Endothelial cell (in vitro differentiated cells): ENCODE measurements at regions not wholly inside any gene's neighbourhood (a gene's known extent, or its start where the extent isn't known, plus 50 kb on each side); places are given as distances from the start of the nearest gene placed in this dataset.
A peak's percentile ranks its signal among the peaks of the same experiment; 100 is the strongest.

Experiments used
- DNase-seq: peaks from one replicate; pipeline ENCODE4 v3.0.0; 2021; ENCODE audit warnings: low spot score
- H3K27ac Mint-ChIP-seq: one replicate; pipeline ENCODE4 v1.8.0; 2021; ENCODE audit warnings: mixed read lengths, inconsistent platforms; ENCODE audit not compliant: unreplicated experiment
- H3K27me3 Mint-ChIP-seq: one replicate; pipeline ENCODE4 v1.8.0; 2021; ENCODE audit warnings: mild to moderate bottlenecking, moderate library complexity, mixed read lengths, inconsistent platforms; ENCODE audit not compliant: unreplicated experiment
- H3K36me3 Mint-ChIP-seq: one replicate; pipeline ENCODE4 v1.8.0; 2021; ENCODE audit warnings: mild to moderate bottlenecking, low read depth, mixed read lengths, inconsistent platforms; ENCODE audit not compliant: unreplicated experiment
- H3K4me1 Mint-ChIP-seq: one replicate; pipeline ENCODE4 v1.8.0; 2021; ENCODE audit warnings: mild to moderate bottlenecking, mixed read lengths, inconsistent platforms; ENCODE audit not compliant: unreplicated experiment
- H3K4me3 Mint-ChIP-seq: one replicate; pipeline ENCODE4 v1.8.0; 2021; ENCODE audit warnings: mild to moderate bottlenecking, mixed read lengths, inconsistent platforms; ENCODE audit not compliant: unreplicated experiment
- H3K9me3 Mint-ChIP-seq: one replicate; pipeline ENCODE4 v1.8.0; 2021; ENCODE audit warnings: mixed read lengths, inconsistent platforms; ENCODE audit not compliant: unreplicated experiment
- CTCF ChIP-seq: fragments of 200-600 bp; sonication (generic); IDR thresholded peaks from one replicate; pipeline ENCODE4 v1.5.0; 2021; ENCODE audit warnings: antibody characterized with exemption; ENCODE audit not compliant: unreplicated experiment

- peaks cover 25% of the 10 kb centered on the region for H3K4me1 Mint-ChIP-seq
- TF ChIP-seq CTCF = no peak
- no peak for DNase-seq
- peak overlapping the region; percentile 34 for H3K4me3 Mint-ChIP-seq
- no peaks in the 10 kb centered on the region for H3K27me3 Mint-ChIP-seq
- H3K36me3 Mint-ChIP-seq = no peaks in the 10 kb centered on the region
- no peaks in the 10 kb centered on the region for H3K9me3 Mint-ChIP-seq
- no peak overlapping the region for H3K27ac Mint-ChIP-seq
Observed at GRCh38 chr3:40615918-40616819, 91.4 kb downstream of the ZNF621 start.

GRCh38 chr3:40617084-40617483 is 92.3 kb downstream of the ZNF621 start:
- H3K27ac Mint-ChIP-seq = no peak overlapping the region
- H3K4me1 Mint-ChIP-seq = peaks cover 24% of the 10 kb centered on the region
- no peaks in the 10 kb centered on the region for H3K27me3 Mint-ChIP-seq
- H3K4me3 Mint-ChIP-seq = no peak overlapping the region
- no peaks in the 10 kb centered on the region for H3K9me3 Mint-ChIP-seq
- DNase-seq = no peak
- H3K36me3 Mint-ChIP-seq = no peaks in the 10 kb centered on the region
- no peak for TF ChIP-seq CTCF

- no peak for DNase-seq
- TF ChIP-seq CTCF = no peak
- Mint-ChIP-seq H3K36me3 (no peaks in the 10 kb centered on the region), H3K27me3 (no peaks in the 10 kb centered on the region), H3K9me3 (no peaks in the 10 kb centered on the region), H3K4me1 (peaks cover 14% of the 10 kb centered on the region), H3K27ac (no peak overlapping the region), H3K4me3 (no peak overlapping the region)
Observed at GRCh38 chr3:40618158-40618557, 93.4 kb downstream of the ZNF621 start.

- Mint-ChIP-seq H3K27ac (no peak overlapping the region), H3K36me3 (no peaks in the 10 kb centered on the region), H3K4me3 (no peak overlapping the region), H3K4me1 (peaks cover 8% of the 10 kb centered on the region), H3K9me3 (no peaks in the 10 kb centered on the region), H3K27me3 (no peaks in the 10 kb centered on the region)
- DNase-seq = no peak
- TF ChIP-seq CTCF = no peak
Observed at GRCh38 chr3:40620151-40620550, 95.4 kb downstream of the ZNF621 start.

- no peak for TF ChIP-seq CTCF
- Mint-ChIP-seq H3K9me3 (no peaks in the 10 kb centered on the region), H3K4me3 (no peak overlapping the region), H3K36me3 (no peaks in the 10 kb centered on the region), H3K27ac (no peak overlapping the region), H3K27me3 (no peaks in the 10 kb centered on the region), H3K4me1 (no peaks in the 10 kb centered on the region)
- DNase-seq = no peak
Observed at GRCh38 chr3:40621252-40621651, 96.5 kb downstream of the ZNF621 start.
